H9 (cell line): ENCODE measurements at regions not wholly inside any gene's neighbourhood (a gene's known extent, or its start where the extent isn't known, plus 50 kb on each side); places are given as distances from the start of the nearest gene placed in this dataset.

Source experiments
- DNase-seq: peaks from one replicate; pipeline ENCODE4 v3.0.0-alpha.2; 2017
- H2AFZ ChIP-seq: one replicate; pipeline ENCODE4 v1.6.1; 2013; ENCODE audit warnings: mild to moderate bottlenecking, low read length, control low read depth, moderate library complexity
- H2AK5ac ChIP-seq: 2 replicates; pipeline ENCODE4 v1.6.1; 2013; ENCODE audit warnings: low read length, control low read depth, mixed read lengths; ENCODE audit not compliant: insufficient read length
- H2BK120ac ChIP-seq: one replicate; pipeline ENCODE4 v1.6.1; 2013; ENCODE audit warnings: low read depth, mild to moderate bottlenecking, low read length, control low read depth, inconsistent platforms; ENCODE audit not compliant: poor library complexity, severe bottlenecking
- H2BK12ac ChIP-seq: 2 replicates; pipeline ENCODE4 v1.6.1; 2013; ENCODE audit warnings: low read length, control low read depth, mixed read lengths, low read depth; ENCODE audit not compliant: insufficient read length
- H2BK15ac ChIP-seq: 2 replicates; pipeline ENCODE4 v1.6.1; 2013; ENCODE audit warnings: low read depth, low read length, control low read depth
- H2BK20ac ChIP-seq: one replicate; pipeline ENCODE4 v1.6.1; 2013; ENCODE audit warnings: low read depth, mild to moderate bottlenecking, low read length, control low read depth, inconsistent platforms; ENCODE audit not compliant: poor library complexity, severe bottlenecking
- H2BK5ac ChIP-seq: 2 replicates; pipeline ENCODE4 v1.6.1; 2013; ENCODE audit warnings: low read length, control low read depth, mixed read lengths; ENCODE audit not compliant: insufficient read length
- H3K14ac ChIP-seq: 2 replicates; pipeline ENCODE4 v1.6.1; 2013; ENCODE audit warnings: low read length, control low read depth; ENCODE audit not compliant: insufficient read depth
- H3K18ac ChIP-seq: 2 replicates; pipeline ENCODE4 v1.6.1; 2013; ENCODE audit warnings: low read depth, mild to moderate bottlenecking, mixed read lengths, low read length, control low read depth; ENCODE audit not compliant: insufficient read length
- H3K23ac ChIP-seq: 2 replicates; pipeline ENCODE4 v1.6.1; 2013; ENCODE audit warnings: low read length, control low read depth, mixed read lengths, low read depth; ENCODE audit not compliant: insufficient read length
- H3K23me2 ChIP-seq: 2 replicates; pipeline ENCODE4 v1.6.1; 2013; ENCODE audit warnings: low read depth, mild to moderate bottlenecking, mixed read lengths, low read length, control low read depth; ENCODE audit not compliant: insufficient read length, poor library complexity, severe bottlenecking
- H3K27ac ChIP-seq: 2 replicates; pipeline ENCODE4 v1.5.1; 2013; ENCODE audit warnings: low read length, control low read depth, mixed read lengths, low read depth; ENCODE audit not compliant: insufficient read length
- H3K27me3 ChIP-seq: 2 replicates; pipeline ENCODE4 v1.6.1; 2013; ENCODE audit warnings: low read length, control low read depth, inconsistent platforms; ENCODE audit not compliant: insufficient read depth
- H3K4ac ChIP-seq: 2 replicates; pipeline ENCODE4 v1.6.1; 2013; ENCODE audit warnings: low read depth, mild to moderate bottlenecking, control low read depth, inconsistent platforms, low read length, moderate library complexity
- H3K4me1 ChIP-seq: 2 replicates; pipeline ENCODE4 v1.6.1; 2013; ENCODE audit warnings: low read length, control low read depth, inconsistent platforms; ENCODE audit not compliant: insufficient read depth
- H3K4me2 ChIP-seq: 2 replicates; pipeline ENCODE4 v1.6.1; 2013; ENCODE audit warnings: low read length, control low read depth, mixed read lengths; ENCODE audit not compliant: insufficient read length, insufficient read depth
- H3K56ac ChIP-seq: 2 replicates; pipeline ENCODE4 v1.6.1; 2013; ENCODE audit warnings: low read depth, mild to moderate bottlenecking, mixed read lengths, low read length, control low read depth; ENCODE audit not compliant: insufficient read length
- H3K79me1 ChIP-seq: 2 replicates; pipeline ENCODE4 v1.6.1; 2013; ENCODE audit warnings: low read depth, mild to moderate bottlenecking, moderate library complexity, low read length, control low read depth, inconsistent platforms; ENCODE audit not compliant: insufficient read depth, poor library complexity, severe bottlenecking
- H3K79me2 ChIP-seq: 2 replicates; pipeline ENCODE4 v1.6.1; 2013; ENCODE audit warnings: low read length, control low read depth, inconsistent platforms; ENCODE audit not compliant: insufficient read depth
- H3K9ac ChIP-seq: 2 replicates; pipeline ENCODE4 v1.6.1; 2013; ENCODE audit warnings: low read length, control low read depth, mixed read lengths; ENCODE audit not compliant: insufficient read length; ENCODE audit errors: extremely low read depth
- H3K9me3 ChIP-seq: one replicate; pipeline ENCODE4 v1.6.1; 2013; ENCODE audit warnings: low read depth, low read length, inconsistent platforms; ENCODE audit not compliant: control insufficient read depth
- H3T11ph ChIP-seq: one replicate; pipeline ENCODE4 v1.6.1; 2013; ENCODE audit warnings: mild to moderate bottlenecking, low read length, control low read depth, inconsistent platforms
- H4K20me1 ChIP-seq: one replicate; pipeline ENCODE4 v1.6.1; 2013; ENCODE audit not compliant: control insufficient read depth, insufficient read length, insufficient read depth
- H4K5ac ChIP-seq: 2 replicates; pipeline ENCODE4 v1.6.1; 2013; ENCODE audit warnings: low read depth, mild to moderate bottlenecking, mixed read lengths, low read length, control low read depth; ENCODE audit not compliant: insufficient read length
- H4K8ac ChIP-seq: replicated peaks from 2 replicates; pipeline ENCODE4 v1.6.1; 2013; ENCODE audit warnings: low read length, control low read depth, mixed read lengths, low read depth; ENCODE audit not compliant: insufficient read length
- H4K91ac ChIP-seq: 2 replicates; pipeline ENCODE4 v1.6.1; 2013; ENCODE audit warnings: low read depth, mild to moderate bottlenecking, moderate library complexity, mixed read lengths, low read length, control low read depth; ENCODE audit not compliant: insufficient read length
- H3K27ac Mint-ChIP-seq, 3 experiments: 2 replicates in 2 of 3; 3 replicates in 1 of 3; pipeline ENCODE4 v1.8.0; 2020 to 2021; ENCODE audit warnings: mixed read lengths in 3 of 3, mild to moderate bottlenecking in 1 of 3, moderate library complexity in 1 of 3
- H3K27me3 Mint-ChIP-seq: 2 replicates; pipeline ENCODE4 v1.8.0; 2021; ENCODE audit warnings: low read depth, mild to moderate bottlenecking, moderate library complexity, mixed read lengths
- H3K36me3 Mint-ChIP-seq, 3 experiments: 2 replicates in 2 of 3; 3 replicates in 1 of 3; pipeline ENCODE4 v1.8.0; 2020 to 2021; ENCODE audit warnings: low read depth in 3 of 3, mixed read lengths in 3 of 3; ENCODE audit not compliant: insufficient read depth in 1 of 3
- H3K4me1 Mint-ChIP-seq, 2 experiments: 2 replicates each; pipeline ENCODE4 v1.8.0; 2020; ENCODE audit warnings: mixed read lengths in 2 of 2
- H3K4me3 Mint-ChIP-seq, 2 experiments: 2 replicates in 1 of 2; 3 replicates in 1 of 2; pipeline ENCODE4 v1.8.0; 2020 to 2021; ENCODE audit warnings: mild to moderate bottlenecking in 2 of 2, mixed read lengths in 2 of 2, moderate library complexity in 1 of 2
- H3K9me3 Mint-ChIP-seq, 2 experiments: 2 replicates in 1 of 2; 3 replicates in 1 of 2; pipeline ENCODE4 v1.8.0; 2020; ENCODE audit warnings: mild to moderate bottlenecking in 2 of 2, mixed read lengths in 2 of 2, moderate library complexity in 1 of 2
- WGBS: extraction: QIAGEN DNeasy Blood & Tissue Kit; methylation state at CpG from one replicate; pipeline ENCODE4 v1.1.7; 2013; ENCODE audit warnings: missing lambda C conversion rate, low lambda C conversion rate, mixed read lengths; ENCODE audit not compliant: insufficient read length; ENCODE audit errors: extremely low coverage; 5-methylcytosine and 5-hydroxymethylcytosine counted together
- TF ChIP-seq, protein P1 (sequence below): fragments of 200-600 bp; sonication (generic); conservative IDR thresholded peaks from 3 replicates; pipeline ENCODE4 v1.8.0; 2021; ENCODE audit warnings: antibody characterized with exemption, mild to moderate bottlenecking

DNA sequence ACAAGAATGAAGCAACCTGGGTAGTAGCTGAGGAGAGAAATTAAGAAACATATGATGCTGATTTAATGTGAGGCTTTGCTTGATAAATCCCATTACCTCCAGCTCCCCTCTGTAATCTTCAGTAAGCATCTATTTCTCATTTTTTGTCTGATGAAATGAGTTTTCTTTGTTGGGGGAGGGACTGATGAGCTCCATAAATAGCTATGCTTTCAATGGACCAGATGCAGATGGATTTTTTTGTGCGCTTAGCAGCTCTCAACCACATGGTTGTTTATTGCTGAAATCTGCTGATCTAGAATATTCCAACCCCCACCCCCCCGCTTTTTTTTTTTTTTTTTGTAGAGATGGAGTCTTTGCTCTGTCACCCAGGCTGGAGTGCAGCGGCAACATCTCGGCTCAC lies 1082.0 kb downstream of the RAPGEF2 start:
- Histone ChIP-seq H2BK20ac (no peak overlapping the region), H3T11ph (no peak overlapping the region)
- H3K27me3 Mint-ChIP-seq = no peaks in the 10 kb centered on the region

More for the DNA sequence above, 1082.0 kb downstream of the RAPGEF2 start:
- Histone ChIP-seq H3K9me3 (no peaks in the 10 kb centered on the region), H3K14ac (no peak overlapping the region), H3K4me1 (no peaks in the 10 kb centered on the region), H3K18ac (no peak overlapping the region), H4K5ac (no peak overlapping the region), H4K8ac (no peak overlapping the region), H3K27ac (no peak overlapping the region), H3K79me1 (no peaks in the 10 kb centered on the region), H3K23ac (no peak overlapping the region), H3K4me2 (no peak overlapping the region), H3K23me2 (no peaks in the 10 kb centered on the region), H4K20me1 (no peaks in the 10 kb centered on the region), H4K91ac (no peak overlapping the region), H2AK5ac (no peak overlapping the region), H2BK120ac (no peak overlapping the region), H3K9ac (no peak overlapping the region), H2BK15ac (no peak overlapping the region), H2AFZ (no peak overlapping the region), H2BK5ac (no peak overlapping the region), H3K27me3 (no peaks in the 10 kb centered on the region), H3K79me2 (no peaks in the 10 kb centered on the region), H2BK12ac (no peak overlapping the region), H3K56ac (no peak overlapping the region), H3K4ac (no peak overlapping the region)
- Mint-ChIP-seq H3K27ac (no peak overlapping the region), H3K36me3 (no peaks in the 10 kb centered on the region), H3K9me3 (no peaks in the 10 kb centered on the region; a peak in 1 of 5 replicates), H3K4me3 (no peak overlapping the region), H3K4me1 (peaks cover 0 to 4% of the 10 kb centered on the region in 2 experiments; a peak in 2 of 4 replicates)
- DNase-seq = no peak
- TF ChIP-seq, protein P1, sequence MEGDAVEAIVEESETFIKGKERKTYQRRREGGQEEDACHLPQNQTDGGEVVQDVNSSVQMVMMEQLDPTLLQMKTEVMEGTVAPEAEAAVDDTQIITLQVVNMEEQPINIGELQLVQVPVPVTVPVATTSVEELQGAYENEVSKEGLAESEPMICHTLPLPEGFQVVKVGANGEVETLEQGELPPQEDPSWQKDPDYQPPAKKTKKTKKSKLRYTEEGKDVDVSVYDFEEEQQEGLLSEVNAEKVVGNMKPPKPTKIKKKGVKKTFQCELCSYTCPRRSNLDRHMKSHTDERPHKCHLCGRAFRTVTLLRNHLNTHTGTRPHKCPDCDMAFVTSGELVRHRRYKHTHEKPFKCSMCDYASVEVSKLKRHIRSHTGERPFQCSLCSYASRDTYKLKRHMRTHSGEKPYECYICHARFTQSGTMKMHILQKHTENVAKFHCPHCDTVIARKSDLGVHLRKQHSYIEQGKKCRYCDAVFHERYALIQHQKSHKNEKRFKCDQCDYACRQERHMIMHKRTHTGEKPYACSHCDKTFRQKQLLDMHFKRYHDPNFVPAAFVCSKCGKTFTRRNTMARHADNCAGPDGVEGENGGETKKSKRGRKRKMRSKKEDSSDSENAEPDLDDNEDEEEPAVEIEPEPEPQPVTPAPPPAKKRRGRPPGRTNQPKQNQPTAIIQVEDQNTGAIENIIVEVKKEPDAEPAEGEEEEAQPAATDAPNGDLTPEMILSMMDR = no peak
- WGBS = no CpG with 5 or more reads among the region's 4 CpGs
